Colon (tissue), 2 donors: ENCODE measurements at regions not wholly inside any gene's neighbourhood (a gene's known extent, or its start where the extent isn't known, plus 50 kb on each side); places are given as distances from the start of the nearest gene placed in this dataset.
"Not testable (repeated sequence)": the region's sequence is repeated elsewhere in the genome, so short reads cannot be mapped to it uniquely, and the experiment has no call there.

ENCODE experiments used
- FAIRE-seq: peaks from 2 replicates; lab custom pipeline; 2012; peaks lifted over from hg19 to GRCh38; lab: Jason Lieb, UNC
- donor health status: control.
- donor health status: control.

GRCh38 chr5:89071101-89071940 lies 188.3 kb upstream of the MEF2C start:
- peak; percentile 38 for FAIRE-seq

GRCh38 chr5:89069591-89069990 lies 186.6 kb upstream of the MEF2C start:
- no peak for FAIRE-seq

DNA sequence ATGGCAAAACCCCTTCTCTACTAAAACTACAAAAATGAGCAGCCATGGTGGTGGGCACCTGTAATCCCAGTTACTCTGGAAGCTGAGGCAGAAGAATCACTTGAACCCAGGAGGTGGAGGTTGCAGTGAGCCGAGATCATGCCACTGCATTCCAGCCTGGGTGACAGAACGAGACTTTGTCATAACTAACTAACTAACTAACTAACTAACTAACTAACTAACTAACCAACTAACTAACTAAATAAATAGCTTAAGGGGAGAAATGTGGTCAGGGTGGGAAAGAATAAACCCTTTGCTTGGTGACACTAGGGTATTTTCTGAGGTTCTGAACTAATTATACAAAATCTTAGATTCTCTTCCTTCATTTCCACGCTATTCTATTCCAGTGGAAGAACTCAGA lies 184.4 kb upstream of the MEF2C start:
- FAIRE-seq, result no peak

DNA sequence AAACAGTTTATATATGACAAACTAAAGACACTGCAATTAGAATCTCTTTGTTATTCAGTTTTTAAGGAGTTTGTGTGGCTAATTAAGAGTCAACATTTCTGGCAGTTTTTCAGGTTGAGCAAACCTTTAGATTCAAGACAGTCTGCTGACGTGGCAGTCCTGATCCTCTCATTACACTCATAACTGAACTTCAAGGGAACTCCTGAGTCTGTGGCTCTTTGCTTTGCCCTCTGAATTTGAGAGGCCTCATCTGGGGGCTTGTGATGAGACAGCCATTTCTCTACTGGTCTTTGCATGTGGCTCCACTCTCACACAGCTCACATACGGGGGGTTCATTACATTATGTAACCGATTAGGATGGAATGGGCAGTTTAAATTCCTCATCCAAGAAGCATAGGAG lies 182.9 kb upstream of the MEF2C start:
- FAIRE-seq, result no peak

GRCh38 chr5:89064736-89065135 lies 181.8 kb upstream of the MEF2C start:
- no peak for FAIRE-seq

- no peak for FAIRE-seq
Measured at GRCh38 chr5:89064054-89064453, 181.1 kb upstream of the MEF2C start.

DNA sequence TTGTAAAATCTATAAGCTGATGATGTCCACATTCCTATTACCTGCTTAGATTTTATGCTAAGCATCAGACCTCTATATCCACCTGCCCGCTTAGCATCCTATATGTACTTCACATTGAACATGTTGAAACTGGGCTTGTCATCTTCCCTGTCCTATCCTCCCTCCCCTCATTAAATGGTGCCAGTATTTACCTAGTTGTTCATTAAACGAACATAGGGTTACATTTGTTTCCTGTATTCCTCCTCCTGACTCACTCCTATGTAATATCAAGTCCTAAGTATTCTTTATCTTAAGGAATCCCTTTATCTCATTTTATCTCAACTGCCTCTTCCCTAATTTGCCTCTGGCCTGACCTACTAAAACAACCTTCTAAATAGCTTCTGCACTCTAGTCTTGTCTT lies 177.8 kb upstream of the MEF2C start:
- no peak for FAIRE-seq

DNA sequence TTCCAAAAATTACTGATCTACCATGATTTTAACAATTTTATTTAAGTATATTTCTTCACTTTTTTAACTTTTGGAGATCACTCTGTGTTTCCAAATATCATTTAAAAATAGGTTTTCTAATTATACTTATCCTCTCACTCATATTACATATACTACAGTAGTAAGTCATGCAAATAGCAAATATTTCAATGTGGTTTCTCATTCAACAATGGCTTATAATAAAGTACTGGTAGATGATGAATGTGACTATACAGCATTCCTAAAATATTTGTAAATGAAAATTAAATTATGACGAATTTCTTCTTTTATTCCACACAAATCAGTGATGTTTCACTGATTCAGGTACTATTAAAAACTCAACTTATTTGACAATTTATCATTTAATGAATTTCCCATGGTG lies 176.3 kb upstream of the MEF2C start:
- FAIRE-seq, result no peak

- FAIRE-seq, result no peak
Measured at GRCh38 chr5:89055695-89056085, 172.7 kb upstream of the MEF2C start.

DNA sequence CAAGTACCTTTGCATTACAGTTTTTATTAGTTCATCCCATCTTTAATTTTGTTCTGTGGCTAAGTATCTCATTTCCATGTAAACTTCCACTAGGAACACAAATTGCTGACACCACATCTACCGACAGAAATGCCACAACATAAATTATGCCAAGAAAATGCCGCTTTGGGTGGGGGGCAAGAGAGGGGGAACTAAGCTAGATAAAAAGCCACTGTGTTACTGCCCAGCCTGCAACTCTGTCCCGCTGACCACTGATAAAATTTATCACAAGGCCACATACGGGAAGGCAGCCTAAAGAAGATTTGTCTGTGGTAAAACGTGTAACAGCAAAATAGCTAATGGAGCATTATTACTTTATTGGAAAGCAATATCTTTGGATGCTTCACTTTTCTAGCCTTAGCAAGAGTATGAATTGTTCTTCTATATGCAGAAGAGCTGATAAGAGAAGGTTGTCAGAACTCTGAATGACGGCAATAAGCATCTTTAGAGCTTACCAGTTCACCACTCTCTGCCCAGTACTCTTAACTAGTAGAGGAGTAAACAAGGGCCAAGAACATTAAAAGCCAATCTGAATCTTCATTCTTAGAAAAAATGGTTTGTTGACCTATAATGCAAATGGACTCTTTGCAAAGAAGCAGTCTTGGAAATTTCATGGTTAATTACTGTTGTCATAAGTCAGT lies 172.2 kb upstream of the MEF2C start:
- no peak for FAIRE-seq

- FAIRE-seq, result peak; percentile 65
Measured at GRCh38 chr5:89053547-89053946, 170.6 kb upstream of the MEF2C start.

DNA sequence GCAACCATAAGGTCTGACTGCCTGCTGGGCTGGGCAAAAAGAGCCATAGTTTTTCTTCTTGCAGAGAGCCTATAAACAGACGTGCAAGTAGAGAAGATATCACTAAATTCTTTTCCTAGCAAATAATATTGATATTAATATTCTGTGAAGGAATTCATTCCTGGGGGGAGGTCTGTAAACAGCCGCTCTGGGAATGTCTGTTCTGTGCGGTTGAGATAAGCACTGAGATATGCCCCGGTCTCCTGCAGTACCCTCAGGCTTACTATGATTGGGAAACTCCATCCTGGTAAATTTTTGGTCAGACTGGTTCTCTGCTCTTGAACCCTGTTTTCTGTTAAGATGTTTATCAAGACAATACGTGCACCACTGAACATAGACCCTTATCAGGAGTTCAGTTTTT lies 167.1 kb upstream of the MEF2C start:
- not testable (repeated sequence) for FAIRE-seq

DNA sequence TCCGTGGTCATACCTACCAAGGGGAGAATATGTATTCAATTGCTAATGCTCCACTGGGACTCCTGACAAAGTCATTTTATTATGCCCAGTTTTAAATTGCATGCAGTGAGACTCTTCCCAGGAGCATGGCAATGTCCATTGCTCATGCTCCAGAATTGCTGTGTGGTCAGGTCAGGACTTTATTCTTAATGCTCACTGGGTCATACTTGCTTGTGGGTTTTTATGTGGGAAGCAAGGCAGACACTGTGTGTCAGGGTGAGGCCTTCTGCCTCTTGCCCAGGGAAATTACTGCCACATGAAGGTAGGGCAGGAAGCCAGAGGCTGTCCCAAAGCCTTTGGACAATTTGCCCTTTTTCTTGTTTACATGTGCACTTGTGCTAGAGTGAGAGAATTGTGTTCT lies 164.6 kb upstream of the MEF2C start:
- no peak for FAIRE-seq

DNA sequence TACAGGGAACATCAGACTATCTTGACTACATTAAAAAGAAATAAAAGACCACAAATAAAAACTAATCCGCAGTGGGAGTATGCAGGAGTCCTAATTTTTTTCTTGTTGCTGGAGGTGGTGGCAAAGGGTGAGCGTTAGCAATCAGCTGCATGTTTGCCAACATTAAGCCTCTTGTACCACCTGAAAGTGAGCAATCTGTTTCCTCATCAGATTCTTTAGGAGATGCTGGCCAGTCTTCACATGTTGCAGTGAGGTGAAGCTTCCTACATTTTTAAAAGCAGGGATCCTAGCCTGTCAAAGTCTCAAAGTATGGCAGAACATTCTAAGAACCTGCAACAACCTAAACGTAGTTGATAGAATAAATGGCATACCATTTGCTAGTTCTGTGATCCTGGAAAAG lies 162.2 kb upstream of the MEF2C start:
- FAIRE-seq, result no peak

GRCh38 chr5:89044674-89045200 lies 161.8 kb upstream of the MEF2C start:
- no peak for FAIRE-seq

DNA sequence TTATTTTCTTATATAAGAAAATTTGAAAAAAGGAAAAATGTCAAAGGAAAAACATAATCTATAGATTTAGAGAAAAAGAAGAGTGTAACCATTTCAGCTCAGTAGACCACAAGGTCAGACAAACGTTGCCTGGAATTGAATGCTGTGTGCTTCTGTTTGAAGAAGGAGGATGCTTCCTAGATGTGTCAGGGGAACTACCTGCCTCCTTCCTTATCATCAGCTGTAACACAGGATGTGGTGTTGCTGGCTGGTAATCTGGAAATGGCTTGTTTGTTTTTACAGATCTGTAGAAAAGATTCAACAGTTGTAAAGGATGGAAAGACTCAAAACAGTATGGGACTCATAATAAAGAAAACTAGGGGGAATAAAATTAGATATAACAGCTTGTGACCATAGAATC lies 160.7 kb upstream of the MEF2C start:
- no peak for FAIRE-seq

GRCh38 chr5:89042746-89043145 lies 159.8 kb upstream of the MEF2C start:
- no peak for FAIRE-seq

- FAIRE-seq, result no peak
Measured at GRCh38 chr5:89041976-89042375, 159.0 kb upstream of the MEF2C start.

- FAIRE-seq, result no peak
Measured at GRCh38 chr5:89041249-89041779, 158.3 kb upstream of the MEF2C start.

GRCh38 chr5:89036704-89037489 lies 153.9 kb upstream of the MEF2C start:
- FAIRE-seq, result no peak

- no peak for FAIRE-seq
Measured at GRCh38 chr5:89036166-89036565, 153.2 kb upstream of the MEF2C start.

- FAIRE-seq, result no peak
Measured at GRCh38 chr5:89034588-89034987, 151.6 kb upstream of the MEF2C start.
